ENCODE measurements at regions not wholly inside any gene's neighbourhood (a gene's known extent, or its start where the extent isn't known, plus 50 kb on each side); places are given as distances from the start of the nearest gene placed in this dataset.

DNA sequence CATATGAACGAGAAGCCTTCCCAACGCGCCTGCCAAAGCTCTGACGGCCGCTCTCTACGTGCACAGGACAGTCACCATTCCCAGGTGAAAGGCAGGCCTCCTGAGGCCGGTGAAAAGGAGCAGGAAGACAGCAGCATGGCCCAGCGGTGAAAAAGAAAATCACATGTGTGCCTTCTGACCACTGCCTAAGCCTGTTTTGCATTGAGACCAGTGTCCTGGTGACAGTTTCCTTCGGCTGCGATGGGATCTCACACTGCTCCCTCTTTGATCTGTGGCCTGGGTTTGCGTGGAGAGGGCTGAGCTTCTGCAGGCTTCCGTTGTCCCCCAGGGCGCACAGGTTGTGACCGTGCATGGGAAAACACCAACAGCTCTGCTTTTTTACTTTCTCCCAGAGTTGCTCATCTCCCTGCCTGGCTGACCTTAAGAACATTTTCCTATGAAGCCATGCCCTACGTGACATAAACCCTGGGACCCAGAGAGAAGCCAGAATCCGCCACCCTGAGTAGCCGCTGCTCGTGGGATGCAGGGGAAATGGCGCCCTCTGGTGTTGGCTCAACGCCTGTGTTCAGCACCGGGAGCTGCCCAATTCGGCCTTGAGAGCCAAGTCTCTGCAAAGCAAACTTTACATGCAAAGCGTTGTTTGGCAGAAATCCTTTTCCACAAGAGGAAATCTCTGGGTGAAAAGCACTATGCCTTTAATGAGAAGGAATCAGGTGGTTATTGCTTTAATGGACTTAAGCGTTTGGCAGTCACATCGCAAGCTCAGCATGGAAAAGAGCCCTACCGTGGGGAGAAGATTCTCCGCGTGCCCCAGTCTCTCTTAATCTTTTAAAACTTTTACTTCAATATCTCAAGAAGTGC, 112.2 kb upstream of the GPR12 start:
- Histone ChIP-seq H3K9me3 (peaks cover 0 to 23% (median 0%) of the 10 kb centered on the region in 3 donors), H3K36me3 (no peaks in the 10 kb centered on the region), H3K27ac (no peak overlapping the region), H3K4me3 (no peak overlapping the region), H3K4me1 (no peaks in the 10 kb centered on the region), H3K27me3 (peaks cover 52% of the 10 kb centered on the region)
- 71 to 75% methylated on average over 2 to 17 of the region's 28 CpGs for WGBS, 2 donors (ENCODE audit: low coverage in 1 of 2)
- no peak for ATAC-seq
- TF ChIP-seq POLR2AphosphoS5 (IDR thresholded peaks at IDR 0.05): no peak
- TF ChIP-seq EP300 (IDR thresholded peaks at IDR 0.05): no peak
- peak in 2 of 4 experiments; percentile 16 to 55 for TF ChIP-seq CTCF (IDR thresholded peaks at IDR 0.05)

DNA sequence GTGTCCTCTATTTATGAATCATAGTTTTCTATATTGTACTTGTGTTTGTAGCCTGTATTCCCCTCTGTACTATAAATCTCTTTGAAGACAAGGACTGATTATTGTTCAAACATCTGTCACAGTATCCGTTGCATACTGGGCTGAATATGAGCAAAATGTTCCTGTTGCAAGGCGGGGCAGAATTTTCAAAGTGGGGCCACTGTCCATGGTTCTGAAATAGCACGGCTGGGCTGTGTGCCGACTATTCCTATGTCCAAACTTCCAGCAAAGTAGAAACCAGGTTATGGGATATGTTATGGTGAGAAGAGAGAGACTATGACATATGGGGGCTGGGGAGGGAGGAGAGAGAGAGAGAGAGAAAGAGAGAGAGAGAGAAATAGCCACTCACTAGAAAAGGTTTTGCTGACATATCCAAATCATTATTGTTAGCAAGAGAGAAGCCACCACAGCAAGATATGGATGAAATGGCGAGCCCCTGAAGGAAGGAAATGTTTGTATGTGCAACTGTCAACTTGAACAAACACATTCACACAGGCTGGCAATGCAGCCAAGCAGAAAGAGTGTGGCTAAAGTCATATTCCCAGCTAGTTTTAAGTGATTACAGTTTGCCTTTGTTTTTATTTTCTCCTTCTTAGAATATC, 107.0 kb upstream of the GPR12 start:
- Histone ChIP-seq H3K27me3 (peaks cover 54% of the 10 kb centered on the region), H3K9me3 (no peaks in the 10 kb centered on the region), H3K4me3 (no peak overlapping the region), H3K4me1 (no peaks in the 10 kb centered on the region), H3K27ac (no peak overlapping the region), H3K36me3 (no peaks in the 10 kb centered on the region)
- TF ChIP-seq CTCF (IDR thresholded peaks at IDR 0.05): no peak
- no peak for TF ChIP-seq EP300 (IDR thresholded peaks at IDR 0.05)
- no peak for TF ChIP-seq POLR2AphosphoS5 (IDR thresholded peaks at IDR 0.05)
- TF ChIP-seq POLR2A (IDR thresholded peaks at IDR 0.05): no peak
- no peak for ATAC-seq
- 13 to 27% methylated on average over 3 to 5 of the region's 5 CpGs for WGBS, 2 donors (ENCODE audit: low coverage in 1 of 2)

GRCh38 chr13:26864576-26864975, 104.0 kb upstream of the GPR12 start:
- 70 to 75% methylated on average over 4 of the region's 5 CpGs for WGBS, 2 donors (ENCODE audit: low coverage in 1 of 2)
- Histone ChIP-seq H3K9me3 (no peaks in the 10 kb centered on the region), H3K27me3 (peaks cover 49% of the 10 kb centered on the region), H3K4me1 (no peaks in the 10 kb centered on the region), H3K4me3 (no peak overlapping the region), H3K27ac (no peak overlapping the region), H3K36me3 (no peaks in the 10 kb centered on the region)
- no peak for ATAC-seq
- TF ChIP-seq EP300 (IDR thresholded peaks at IDR 0.05) (no peak), POLR2A (IDR thresholded peaks at IDR 0.05) (no peak), POLR2AphosphoS5 (IDR thresholded peaks at IDR 0.05) (no peak), CTCF (IDR thresholded peaks at IDR 0.05) (no peak)

GRCh38 chr13:26861941-26862340, 101.4 kb upstream of the GPR12 start:
- WGBS, 2 donors (ENCODE audit: low coverage in 1 of 2): 31 to 33% methylated on average over 2 of the region's 2 CpGs
- Histone ChIP-seq H3K4me1 (no peaks in the 10 kb centered on the region), H3K36me3 (no peaks in the 10 kb centered on the region), H3K27me3 (peaks cover 35% of the 10 kb centered on the region), H3K9me3 (no peaks in the 10 kb centered on the region), H3K4me3 (no peak overlapping the region), H3K27ac (no peak overlapping the region)
- ATAC-seq: no peak
- TF ChIP-seq CTCF (IDR thresholded peaks at IDR 0.05): no peak
- TF ChIP-seq POLR2A (IDR thresholded peaks at IDR 0.05): no peak
- TF ChIP-seq EP300 (IDR thresholded peaks at IDR 0.05): no peak
- TF ChIP-seq POLR2AphosphoS5 (IDR thresholded peaks at IDR 0.05): no peak

GRCh38 chr13:26855921-26856320, 95.3 kb upstream of the GPR12 start:
- no peak for TF ChIP-seq CTCF (IDR thresholded peaks at IDR 0.05)
- Histone ChIP-seq H3K9me3 (no peaks in the 10 kb centered on the region), H3K36me3 (no peaks in the 10 kb centered on the region), H3K4me3 (no peak overlapping the region), H3K4me1 (no peaks in the 10 kb centered on the region), H3K27ac (no peak overlapping the region), H3K27me3 (peaks cover 16% of the 10 kb centered on the region)
- WGBS, 2 donors (ENCODE audit: low coverage in 1 of 2): 47 to 67% methylated on average over 5 of the region's 5 CpGs
- ATAC-seq: no peak

Measured in gastroesophageal sphincter (tissue), 4 donors.